Mesendoderm (in vitro differentiated cells): ENCODE measurements at regions not wholly inside any gene's neighbourhood (a gene's known extent, or its start where the extent isn't known, plus 50 kb on each side); places are given as distances from the start of the nearest gene placed in this dataset.

Experiments
- DNase-seq: peaks from one replicate; pipeline ENCODE4 v3.0.0; 2013
- H2AK5ac ChIP-seq: 2 replicates; pipeline ENCODE4 v1.6.1; 2013; ENCODE audit warnings: low read length, inconsistent platforms
- H2BK120ac ChIP-seq: 2 replicates; pipeline ENCODE4 v1.6.1; 2013; ENCODE audit warnings: low read depth, mild to moderate bottlenecking, low read length, moderate library complexity, mixed read lengths
- H2BK15ac ChIP-seq: replicated peaks from 2 replicates; pipeline ENCODE4 v1.6.1; 2013; ENCODE audit warnings: low read depth, mild to moderate bottlenecking, moderate library complexity
- H2BK5ac ChIP-seq: 2 replicates; pipeline ENCODE4 v1.6.1; 2013; ENCODE audit warnings: low read length, inconsistent platforms
- H3K18ac ChIP-seq: 2 replicates; pipeline ENCODE4 v1.6.1; 2013; ENCODE audit warnings: mild to moderate bottlenecking, low read length, mixed read lengths
- H3K23ac ChIP-seq: one replicate; pipeline ENCODE4 v1.6.1; 2013; ENCODE audit warnings: low read length
- H3K27ac ChIP-seq: 2 replicates; pipeline ENCODE4 v1.5.1; 2013; ENCODE audit warnings: low read depth, mild to moderate bottlenecking, inconsistent platforms, low read length, moderate library complexity
- H3K27me3 ChIP-seq: 2 replicates; pipeline ENCODE4 v1.6.1; 2013; ENCODE audit warnings: low read length, control low read depth, mild to moderate bottlenecking, inconsistent platforms; ENCODE audit not compliant: insufficient read depth, poor library complexity
- H3K36me3 ChIP-seq: 2 replicates; pipeline ENCODE4 v1.6.1; 2013; ENCODE audit warnings: low read length, inconsistent platforms; ENCODE audit not compliant: control insufficient read depth, insufficient read depth
- H3K4ac ChIP-seq: one replicate; pipeline ENCODE4 v1.6.1; 2013; ENCODE audit warnings: low read depth, mild to moderate bottlenecking, low read length, moderate library complexity
- H3K4me1 ChIP-seq: 2 replicates; pipeline ENCODE4 v1.6.1; 2013; ENCODE audit warnings: low read depth, low read length, inconsistent platforms; ENCODE audit not compliant: control insufficient read depth
- H3K4me2 ChIP-seq: 2 replicates; pipeline ENCODE4 v1.6.1; 2013; ENCODE audit warnings: low read length
- H3K4me3 ChIP-seq: 2 replicates; pipeline ENCODE4 v1.5.1; 2013; ENCODE audit warnings: mild to moderate bottlenecking, low read length
- H3K56ac ChIP-seq: one replicate; pipeline ENCODE4 v1.6.1; 2013; ENCODE audit warnings: low read length
- H3K79me1 ChIP-seq: 2 replicates; pipeline ENCODE4 v1.6.1; 2013; ENCODE audit warnings: low read length, inconsistent platforms
- H3K79me2 ChIP-seq: 2 replicates; pipeline ENCODE4 v1.6.1; 2013; ENCODE audit warnings: mild to moderate bottlenecking, low read length; ENCODE audit not compliant: control insufficient read depth, insufficient read depth
- H3K9ac ChIP-seq: 2 replicates; pipeline ENCODE4 v1.6.1; 2013; ENCODE audit warnings: low read length, inconsistent platforms
- H4K5ac ChIP-seq: one replicate; pipeline ENCODE4 v1.6.1; 2013; ENCODE audit warnings: low read length
- H4K8ac ChIP-seq: one replicate; pipeline ENCODE4 v1.6.1; 2013; ENCODE audit warnings: low read depth, mild to moderate bottlenecking, control low read depth, low read length, moderate library complexity
- WGBS: extraction: QIAGEN DNeasy Blood & Tissue Kit; methylation state at CpG from one replicate; pipeline ENCODE4 v1.1.7; 2013; ENCODE audit warnings: low lambda C conversion rate, missing lambda C conversion rate; ENCODE audit not compliant: insufficient coverage; ENCODE audit errors: extremely low coverage; 5-methylcytosine and 5-hydroxymethylcytosine counted together

GRCh38 chr6:163668061-163668426, 253.5 kb downstream of the QKI start:
- Histone ChIP-seq H3K27me3 (no peaks in the 10 kb centered on the region), H3K9ac (no peak overlapping the region), H3K18ac (no peak overlapping the region), H3K79me1 (no peaks in the 10 kb centered on the region), H3K4me3 (no peak overlapping the region), H4K8ac (no peak overlapping the region), H4K5ac (no peak overlapping the region), H3K27ac (no peak overlapping the region), H3K4me2 (no peak overlapping the region), H2AK5ac (no peak overlapping the region), H3K4ac (no peak overlapping the region), H2BK5ac (no peak overlapping the region), H3K36me3 (no peaks in the 10 kb centered on the region), H2BK15ac (no peak overlapping the region), H3K23ac (no peak overlapping the region), H3K56ac (no peak overlapping the region), H3K79me2 (no peaks in the 10 kb centered on the region), H3K4me1 (no peaks in the 10 kb centered on the region), H2BK120ac (no peak overlapping the region)
- DNase-seq = no peak
- no CpG with 5 or more reads among the region's 4 CpGs for WGBS

DNA sequence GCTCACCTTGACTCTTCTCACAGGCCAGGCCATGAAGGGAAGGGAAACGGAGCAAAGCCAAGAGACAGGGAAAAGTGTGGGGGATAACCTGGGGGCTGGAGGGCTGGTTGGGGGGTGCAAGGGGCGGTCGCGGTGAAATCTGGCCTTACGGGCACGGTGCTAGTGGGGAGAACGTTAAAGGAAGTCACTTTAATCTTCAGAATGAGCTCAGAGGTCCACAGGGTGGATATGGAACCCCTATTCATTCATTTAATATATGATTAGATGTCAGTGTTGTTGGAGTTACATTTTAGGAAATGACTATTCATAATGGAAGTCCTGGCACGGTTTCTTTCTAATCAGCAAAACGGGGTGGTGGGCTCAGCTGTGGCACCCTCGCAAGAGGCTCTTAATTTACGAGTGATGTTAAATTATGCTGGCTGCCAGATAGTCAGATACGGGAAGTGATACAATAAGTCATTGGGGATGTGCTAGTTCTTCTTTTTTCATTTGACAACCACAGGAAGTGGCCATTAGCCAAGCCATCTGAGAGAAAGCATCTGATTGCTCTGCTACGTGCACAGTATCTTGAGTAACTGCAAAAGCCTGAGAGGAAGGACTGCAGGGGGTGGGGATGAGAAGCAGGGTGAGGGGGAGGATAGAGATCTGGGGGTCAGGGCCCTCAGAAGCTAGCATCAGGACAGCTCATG, 253.0 kb downstream of the QKI start:
- no peak overlapping the region for H3K23ac ChIP-seq
- no peak overlapping the region for H2BK15ac ChIP-seq
- no peak overlapping the region for H3K4me2 ChIP-seq
- no peak overlapping the region for H3K56ac ChIP-seq
- no peak overlapping the region for H4K8ac ChIP-seq
- DNase-seq = no peak
- H3K27me3 ChIP-seq = no peaks in the 10 kb centered on the region
- H2BK120ac ChIP-seq = no peak overlapping the region
- H4K5ac ChIP-seq = no peak overlapping the region
- H3K4me3 ChIP-seq = no peak overlapping the region
- H3K36me3 ChIP-seq = no peaks in the 10 kb centered on the region
- no peaks in the 10 kb centered on the region for H3K4me1 ChIP-seq
- H3K18ac ChIP-seq = no peak overlapping the region
- H2AK5ac ChIP-seq = no peak overlapping the region
- no peak overlapping the region for H2BK5ac ChIP-seq
- H3K4ac ChIP-seq = no peak overlapping the region
- H3K79me1 ChIP-seq = no peaks in the 10 kb centered on the region
- H3K27ac ChIP-seq = no peak overlapping the region
- H3K79me2 ChIP-seq = no peaks in the 10 kb centered on the region
- no CpG with 5 or more reads among the region's 13 CpGs for WGBS
- no peak overlapping the region for H3K9ac ChIP-seq

DNA sequence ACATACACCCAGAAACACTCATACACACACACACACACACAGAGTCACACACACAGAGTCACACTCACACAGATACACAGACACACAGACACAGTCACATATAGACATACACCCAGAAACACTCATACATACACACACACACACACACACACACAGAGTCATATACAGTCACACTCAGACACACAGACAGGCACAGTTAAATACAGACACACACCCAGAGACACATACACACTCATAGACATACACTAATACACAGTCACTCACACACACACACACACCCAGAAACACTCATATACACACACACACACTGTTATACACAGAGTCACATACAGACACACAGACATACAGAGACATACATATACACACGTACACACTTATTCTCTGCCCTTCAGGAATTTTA, 250.9 kb downstream of the QKI start:
- H3K79me2 ChIP-seq = no peaks in the 10 kb centered on the region
- H2BK15ac ChIP-seq = no peak overlapping the region
- no CpG with 5 or more reads among the region's 1 CpG for WGBS
- H4K8ac ChIP-seq = no peak overlapping the region
- H3K36me3 ChIP-seq = no peaks in the 10 kb centered on the region
- no peak overlapping the region for H2AK5ac ChIP-seq
- no peak overlapping the region for H3K4ac ChIP-seq
- H3K4me1 ChIP-seq = no peaks in the 10 kb centered on the region
- H3K56ac ChIP-seq = no peak overlapping the region
- no peak overlapping the region for H3K4me2 ChIP-seq
- no peak overlapping the region for H3K4me3 ChIP-seq
- no peak overlapping the region for H4K5ac ChIP-seq
- no peak overlapping the region for H2BK5ac ChIP-seq
- no peak overlapping the region for H3K23ac ChIP-seq
- DNase-seq = no peak
- H3K9ac ChIP-seq = no peak overlapping the region
- no peak overlapping the region for H3K18ac ChIP-seq
- no peaks in the 10 kb centered on the region for H3K79me1 ChIP-seq
- no peak overlapping the region for H2BK120ac ChIP-seq
- H3K27me3 ChIP-seq = no peaks in the 10 kb centered on the region
- no peak overlapping the region for H3K27ac ChIP-seq

DNA sequence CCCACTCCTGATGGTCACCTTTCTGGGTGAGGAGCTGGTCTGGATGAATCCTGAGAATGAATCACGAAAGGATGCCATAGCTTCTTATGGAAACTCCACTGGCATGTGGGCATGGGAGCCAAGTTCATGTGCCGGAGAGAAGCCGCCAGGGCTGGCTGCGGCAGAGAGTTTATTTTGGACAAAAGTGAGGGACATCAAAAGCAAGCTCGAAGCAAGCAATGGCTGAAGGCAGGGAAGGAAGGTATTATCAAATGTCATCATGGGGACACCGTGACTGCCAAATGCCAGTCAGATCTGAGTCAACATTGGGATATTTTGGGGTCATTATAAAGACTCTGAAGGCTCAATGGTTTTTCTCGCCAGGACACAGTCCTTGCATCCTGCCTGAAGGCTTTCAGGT, 249.1 kb downstream of the QKI start:
- no peak overlapping the region for H3K4me3 ChIP-seq
- no peak for DNase-seq
- no peak overlapping the region for H2BK120ac ChIP-seq
- H3K79me2 ChIP-seq = no peaks in the 10 kb centered on the region
- H3K36me3 ChIP-seq = no peaks in the 10 kb centered on the region
- no peak overlapping the region for H4K8ac ChIP-seq
- no peak overlapping the region for H3K23ac ChIP-seq
- H3K18ac ChIP-seq = no peak overlapping the region
- no peak overlapping the region for H3K56ac ChIP-seq
- no peak overlapping the region for H4K5ac ChIP-seq
- no peak overlapping the region for H3K4me2 ChIP-seq
- WGBS = no CpG with 5 or more reads among the region's 7 CpGs
- H3K9ac ChIP-seq = no peak overlapping the region
- H3K79me1 ChIP-seq = no peaks in the 10 kb centered on the region
- H3K27ac ChIP-seq = no peak overlapping the region
- no peak overlapping the region for H2BK5ac ChIP-seq
- H2AK5ac ChIP-seq = no peak overlapping the region
- no peaks in the 10 kb centered on the region for H3K27me3 ChIP-seq
- no peaks in the 10 kb centered on the region for H3K4me1 ChIP-seq
- no peak overlapping the region for H3K4ac ChIP-seq
- no peak overlapping the region for H2BK15ac ChIP-seq

DNA sequence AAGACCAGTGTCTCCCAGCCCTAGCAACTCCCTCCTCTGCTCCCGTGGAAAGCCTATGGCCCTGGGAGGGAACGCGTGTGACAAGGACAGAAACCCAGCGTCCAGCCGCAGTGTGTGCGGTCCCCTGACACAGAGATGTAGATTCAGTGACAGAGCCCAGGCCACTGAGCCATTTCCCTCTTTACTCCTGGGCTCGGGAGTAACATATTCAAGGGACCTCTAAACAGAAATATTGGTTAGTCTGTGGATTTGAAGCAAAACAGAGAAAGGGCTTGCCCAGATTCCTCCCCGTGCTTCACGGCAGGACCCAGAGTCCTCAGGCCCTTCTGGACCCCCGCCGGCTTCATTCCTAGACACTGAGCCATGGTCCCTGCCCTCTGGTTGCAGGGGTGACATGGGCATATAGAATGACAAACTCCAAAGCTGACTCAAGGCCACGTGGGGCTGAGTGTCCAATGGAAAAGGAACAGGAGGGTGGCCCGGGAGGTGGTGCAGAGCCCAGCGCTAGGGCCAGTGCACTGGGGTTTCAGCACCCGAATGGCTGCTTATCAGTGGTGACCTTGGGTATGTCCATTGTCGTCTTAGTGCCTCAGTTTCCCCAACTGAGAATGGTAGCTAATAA, 248.2 kb downstream of the QKI start:
- Histone ChIP-seq H2BK15ac (no peak overlapping the region), H4K5ac (no peak overlapping the region), H3K36me3 (no peaks in the 10 kb centered on the region), H3K23ac (no peak overlapping the region), H2AK5ac (no peak overlapping the region), H3K27me3 (no peaks in the 10 kb centered on the region), H3K79me1 (no peaks in the 10 kb centered on the region), H4K8ac (no peak overlapping the region), H2BK120ac (no peak overlapping the region), H3K56ac (no peak overlapping the region), H3K79me2 (no peaks in the 10 kb centered on the region), H3K4me3 (no peak overlapping the region), H3K27ac (no peak overlapping the region), H3K4ac (no peak overlapping the region), H2BK5ac (no peak overlapping the region), H3K9ac (no peak overlapping the region), H3K4me1 (no peaks in the 10 kb centered on the region), H3K18ac (no peak overlapping the region), H3K4me2 (no peak overlapping the region)
- no peak for DNase-seq
- no CpG with 5 or more reads among the region's 16 CpGs for WGBS

DNA sequence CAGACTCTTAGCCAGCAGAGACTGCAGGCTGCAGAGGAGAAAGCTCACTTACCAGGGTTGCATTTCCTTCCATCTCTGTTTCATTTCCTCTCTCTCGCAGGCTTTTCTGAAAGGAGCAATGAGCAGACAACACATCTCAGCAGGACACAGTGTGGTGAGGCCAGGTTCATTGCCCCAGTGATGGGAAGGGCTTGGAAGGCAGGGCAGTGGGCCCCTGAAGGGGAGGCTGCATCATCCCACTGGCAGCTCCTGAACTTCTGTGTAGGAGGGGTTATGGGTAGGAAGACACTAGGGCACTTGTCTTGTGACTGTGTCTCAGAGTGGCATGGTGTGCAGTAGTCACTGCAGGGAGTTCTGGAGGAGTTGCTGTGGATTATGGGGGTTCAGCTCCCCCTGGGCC, 246.8 kb downstream of the QKI start:
- DNase-seq = no peak
- H2AK5ac ChIP-seq = no peak overlapping the region
- no peak overlapping the region for H3K18ac ChIP-seq
- no peaks in the 10 kb centered on the region for H3K4me1 ChIP-seq
- H3K27ac ChIP-seq = no peak overlapping the region
- H4K8ac ChIP-seq = no peak overlapping the region
- H4K5ac ChIP-seq = no peak overlapping the region
- H3K36me3 ChIP-seq = no peaks in the 10 kb centered on the region
- no peaks in the 10 kb centered on the region for H3K79me2 ChIP-seq
- H2BK120ac ChIP-seq = no peak overlapping the region
- no peak overlapping the region for H2BK15ac ChIP-seq
- H3K4me3 ChIP-seq = no peak overlapping the region
- no peak overlapping the region for H3K9ac ChIP-seq
- H3K23ac ChIP-seq = no peak overlapping the region
- H3K27me3 ChIP-seq = no peaks in the 10 kb centered on the region
- WGBS = no CpG with 5 or more reads among the region's 1 CpG
- no peak overlapping the region for H3K4ac ChIP-seq
- H3K56ac ChIP-seq = no peak overlapping the region
- H3K79me1 ChIP-seq = no peaks in the 10 kb centered on the region
- H3K4me2 ChIP-seq = no peak overlapping the region
- H2BK5ac ChIP-seq = no peak overlapping the region
